Stimulated activated CD8-positive, alpha-beta memory T cell treated with anti-CD3 and anti-CD28 coated beads, Interleukin-7, amount 100 ng/mL, for 1 hour (primary cell): ENCODE measurements at regions not wholly inside any gene's neighbourhood (a gene's known extent, or its start where the extent isn't known, plus 50 kb on each side); places are given as distances from the start of the nearest gene placed in this dataset.

Source experiments
- DNase-seq, 2 donors: peaks; one replicate each; pipeline ENCODE4 v3.0.0-alpha.2; 2020; ENCODE audit warnings: low read depth in 2 of 2

DNA sequence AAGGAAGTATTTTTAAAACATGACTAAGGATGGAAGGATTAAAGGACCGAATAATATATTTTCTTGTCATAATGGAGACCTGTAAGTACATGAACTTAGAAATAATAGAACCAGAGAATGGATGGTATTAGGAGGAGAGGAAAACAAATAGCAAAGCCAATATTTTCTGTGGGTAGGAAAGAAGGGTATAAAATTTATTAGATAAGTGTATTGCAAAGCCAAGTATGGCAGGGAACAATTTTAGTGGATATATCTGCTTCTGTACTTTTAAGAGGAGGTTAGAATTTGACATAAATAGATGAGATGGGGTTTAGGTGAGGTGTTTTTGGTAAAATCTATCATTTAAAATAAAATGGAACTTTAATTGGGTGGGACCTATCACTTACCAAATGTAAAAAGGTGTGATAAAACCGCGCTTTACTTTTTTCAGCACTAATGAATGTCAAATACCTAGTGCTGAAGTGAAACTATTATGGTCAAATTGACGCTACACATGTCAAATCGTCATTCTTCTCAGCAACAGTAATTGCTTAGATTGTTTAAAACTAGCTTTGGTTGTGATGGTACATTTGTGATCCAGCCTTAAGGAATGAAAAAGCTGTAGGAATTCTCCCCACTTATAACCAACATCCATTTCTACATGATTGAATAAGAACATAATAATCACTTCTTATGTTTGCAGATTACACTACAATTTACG, 78.1 kb upstream of the ZEB2 start:
- no peak for DNase-seq

- DNase-seq: no peak
These were observed 77.5 kb upstream of the ZEB2 start for GRCh38 chr2:144597388-144597787.

GRCh38 chr2:144596073-144596871, 76.4 kb upstream of the ZEB2 start:
- no peak for DNase-seq

- DNase-seq: no peak
These were observed 75.8 kb upstream of the ZEB2 start for GRCh38 chr2:144595686-144596072.

DNA sequence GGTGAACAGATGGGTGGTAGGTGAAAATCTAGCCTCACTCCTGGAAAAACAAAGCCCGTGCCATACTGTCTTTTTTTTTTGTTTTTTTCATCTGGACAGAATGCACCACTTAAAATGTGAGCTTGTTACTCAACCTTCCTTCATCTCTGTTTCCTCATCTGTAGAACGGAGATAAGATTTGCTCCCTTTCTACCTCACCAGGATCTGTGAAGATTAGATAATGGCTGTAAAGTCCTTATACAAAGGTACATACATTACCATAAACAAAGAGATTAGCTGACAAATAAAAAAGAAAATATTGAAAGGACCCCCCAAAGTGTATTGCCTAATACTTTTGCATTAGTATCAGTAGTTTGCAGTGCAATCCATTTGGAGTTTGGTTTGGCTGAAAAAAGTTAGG, 75.4 kb upstream of the ZEB2 start:
- DNase-seq: no peak

DNA sequence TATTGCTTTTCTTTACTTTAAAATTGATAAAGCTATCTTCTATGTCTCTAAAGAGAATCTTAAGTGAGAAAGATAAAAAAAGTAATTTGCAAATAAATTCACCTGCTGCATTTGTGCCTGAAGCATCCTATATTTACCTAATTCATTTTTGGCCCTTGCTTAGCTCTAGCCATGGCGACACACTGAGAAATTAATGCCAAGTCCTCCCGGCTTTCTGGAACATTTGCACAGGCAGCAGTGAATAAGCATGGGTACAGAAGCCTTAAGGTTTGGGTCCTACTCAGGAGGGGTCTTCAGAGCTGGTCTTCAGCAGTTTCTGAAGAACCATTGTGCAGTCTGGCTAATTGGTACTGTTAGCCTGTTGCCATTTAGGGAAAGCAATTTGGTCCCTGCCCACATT, 73.9 kb upstream of the ZEB2 start:
- no peak for DNase-seq

DNA sequence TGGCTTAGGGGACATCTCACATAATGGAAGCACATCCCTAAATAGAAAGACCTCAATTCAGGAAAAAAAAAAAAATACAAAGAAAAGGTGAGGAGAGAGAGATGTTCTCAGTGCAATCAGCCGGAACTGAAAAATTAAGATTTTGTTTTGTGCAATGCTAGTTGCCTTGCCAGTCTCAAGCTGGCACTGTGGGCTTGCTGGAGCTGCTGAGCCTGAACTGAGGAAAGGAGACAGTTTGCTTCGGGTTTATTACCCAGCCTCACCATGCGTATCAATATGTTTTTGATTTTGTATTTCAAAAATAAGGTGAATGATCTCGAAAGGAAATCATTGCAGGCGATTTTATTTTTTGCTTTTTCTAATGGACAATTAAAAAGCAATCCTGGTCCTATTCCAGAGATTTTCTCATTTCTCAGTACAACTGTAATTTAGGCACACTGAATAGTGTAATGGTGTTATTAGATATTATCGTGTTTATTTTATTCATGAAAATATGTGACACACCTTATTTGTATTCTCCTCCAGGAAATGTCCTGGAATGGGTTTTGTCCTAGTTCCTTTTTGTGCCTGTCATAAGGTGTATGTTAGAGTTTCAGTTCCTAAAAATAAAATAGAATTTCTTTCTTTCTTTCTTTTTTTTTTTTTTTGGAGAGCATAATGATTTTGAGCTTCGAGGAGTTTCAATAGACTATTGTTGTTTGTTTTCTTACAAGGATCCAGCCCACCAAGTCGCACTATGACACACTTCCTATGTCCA, 72.8 kb upstream of the ZEB2 start:
- no peak for DNase-seq

DNA sequence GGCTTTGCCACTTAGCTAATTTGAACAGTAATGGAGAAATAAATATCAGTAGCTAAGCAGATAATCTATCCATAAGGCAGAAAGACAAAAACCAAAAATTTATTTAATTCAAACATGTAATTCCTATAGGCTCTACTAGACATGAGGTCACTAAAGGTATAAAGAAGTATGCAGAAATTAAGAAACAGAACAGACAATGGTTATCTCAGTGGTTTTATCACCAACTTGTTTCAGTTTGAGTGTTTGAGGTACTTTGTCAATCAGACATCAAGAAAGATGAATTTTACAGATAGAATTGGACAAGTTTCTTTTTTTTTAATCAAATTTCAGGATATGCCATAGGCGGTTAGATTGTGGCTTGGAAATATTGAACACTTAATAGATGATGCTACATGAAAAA, 67.4 kb upstream of the ZEB2 start:
- DNase-seq: no peak

GRCh38 chr2:144586476-144586875, 66.6 kb upstream of the ZEB2 start:
- no peak for DNase-seq

GRCh38 chr2:144583741-144584453, 64.0 kb upstream of the ZEB2 start:
- no peak for DNase-seq

- no peak for DNase-seq
These were observed 63.4 kb upstream of the ZEB2 start for GRCh38 chr2:144583381-144583729.

DNA sequence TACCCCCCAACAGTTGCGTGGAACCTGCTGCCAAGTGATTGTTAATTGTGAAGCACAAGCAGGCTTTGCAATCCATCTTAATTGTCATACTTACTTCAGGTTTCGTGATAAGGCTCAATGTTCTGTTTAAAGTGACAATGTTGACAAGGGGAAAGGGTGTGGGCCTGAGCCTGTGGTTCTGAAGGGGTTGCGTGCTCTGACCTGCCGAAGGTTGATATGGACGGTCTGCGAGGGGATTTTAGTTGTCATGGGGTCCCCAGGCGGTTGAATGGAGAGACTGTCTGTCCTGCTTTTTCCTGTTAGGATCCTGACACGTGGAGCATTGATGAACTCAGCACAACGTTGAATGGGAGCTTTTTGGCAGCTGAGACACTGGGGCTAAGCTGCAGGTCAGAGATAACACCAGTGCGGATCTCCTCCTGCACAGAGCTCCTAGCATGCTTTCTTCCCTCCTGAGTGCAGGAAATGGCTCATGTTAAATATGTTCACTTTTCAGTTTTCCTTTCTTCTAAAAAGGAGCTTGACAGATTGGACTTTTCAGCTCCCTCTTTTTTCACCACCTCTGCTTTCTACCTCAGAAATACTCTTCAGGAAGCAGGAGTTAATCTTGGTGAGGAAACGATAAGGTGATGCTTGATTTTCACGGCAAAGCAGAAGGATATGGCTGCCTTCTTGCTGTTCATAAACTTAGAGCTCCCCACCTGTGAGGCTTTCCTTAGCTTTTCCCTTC, 62.9 kb upstream of the ZEB2 start:
- DNase-seq: no peak

DNA sequence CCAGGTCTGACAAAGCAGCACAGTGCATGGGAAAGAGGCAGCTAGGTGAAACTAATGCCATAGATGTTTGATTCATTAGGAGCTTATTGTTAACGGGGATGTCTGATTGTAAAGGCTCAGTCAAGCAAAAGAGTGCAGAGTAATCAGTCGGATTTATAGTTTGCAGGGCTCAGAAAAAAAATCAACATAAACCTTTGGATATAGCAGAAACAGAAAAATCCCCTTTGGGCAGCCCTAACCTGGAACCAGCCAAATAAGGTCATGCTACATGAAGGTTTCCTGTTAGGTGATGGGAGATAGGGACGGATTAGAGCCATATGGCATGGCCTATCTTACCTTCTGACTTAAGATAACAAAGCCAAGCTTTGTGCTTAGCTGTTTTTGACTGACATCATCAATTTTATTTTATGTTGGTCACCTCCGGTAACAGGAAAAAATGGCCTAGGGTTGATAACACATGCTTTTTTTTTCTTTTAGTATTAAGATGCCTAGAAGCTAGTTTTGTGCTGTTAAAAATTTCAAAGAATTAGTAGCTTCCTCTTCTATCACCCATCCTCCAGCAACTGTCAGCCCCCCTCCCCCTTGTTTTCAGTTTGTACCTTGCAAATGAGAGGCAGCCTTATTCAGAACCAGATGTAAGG, 60.7 kb upstream of the ZEB2 start:
- DNase-seq: no peak

DNA sequence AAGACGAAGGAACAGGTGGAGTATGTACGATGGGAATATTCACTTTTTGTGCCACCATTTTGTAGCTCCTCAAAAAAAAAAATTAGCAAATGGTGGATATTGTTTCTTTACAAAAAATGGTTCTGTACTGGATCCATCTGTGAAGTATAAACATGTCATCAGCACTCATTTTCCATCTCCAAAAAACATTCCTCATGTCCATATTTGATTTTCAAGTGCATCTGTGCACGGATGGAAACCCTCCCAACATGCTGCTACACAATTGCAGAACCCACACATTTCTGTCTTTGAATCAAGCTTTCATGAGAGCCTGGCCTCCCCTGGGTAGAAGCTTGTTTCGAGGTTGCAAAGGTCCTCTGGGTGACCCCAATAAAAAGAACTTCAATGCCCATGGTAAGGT, 59.6 kb upstream of the ZEB2 start:
- no peak for DNase-seq

DNA sequence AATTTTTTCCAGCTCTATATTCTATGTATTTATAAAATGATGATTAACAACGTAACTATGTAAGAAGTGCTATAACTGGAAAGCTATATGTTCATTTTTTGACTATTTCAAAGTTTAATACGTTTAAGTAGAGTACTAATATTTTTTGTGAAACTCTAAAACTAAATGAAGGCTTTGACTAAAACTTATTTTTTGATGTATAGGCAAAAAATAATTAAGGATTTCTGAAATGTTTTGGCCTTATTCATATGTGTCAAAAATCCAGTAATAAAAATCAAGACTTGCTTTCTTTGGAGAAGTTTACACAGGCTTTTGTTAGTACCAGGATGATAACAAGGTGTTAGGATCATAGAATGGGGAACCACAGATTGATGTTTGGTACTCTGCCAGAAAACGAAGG, 58.2 kb upstream of the ZEB2 start:
- DNase-seq: no peak

DNA sequence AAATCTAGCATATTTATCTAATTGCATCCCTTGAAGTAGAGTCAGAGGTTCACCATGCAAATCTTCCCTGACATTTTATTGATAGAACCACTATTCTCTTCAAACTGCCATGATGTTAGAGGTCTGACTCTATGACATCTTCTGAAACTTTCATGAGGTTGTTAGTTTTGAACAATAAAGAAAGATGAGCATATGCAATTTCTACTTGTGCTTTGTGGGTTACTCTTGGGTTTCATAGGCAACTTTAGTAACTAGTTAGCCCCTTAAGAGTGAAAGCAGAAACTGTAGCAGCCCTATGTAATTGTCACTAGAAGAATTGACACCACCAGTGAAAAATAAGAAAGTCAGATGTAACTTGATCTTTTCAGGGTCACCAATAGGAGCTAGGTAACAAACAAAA, 53.1 kb upstream of the ZEB2 start:
- DNase-seq: no peak

DNA sequence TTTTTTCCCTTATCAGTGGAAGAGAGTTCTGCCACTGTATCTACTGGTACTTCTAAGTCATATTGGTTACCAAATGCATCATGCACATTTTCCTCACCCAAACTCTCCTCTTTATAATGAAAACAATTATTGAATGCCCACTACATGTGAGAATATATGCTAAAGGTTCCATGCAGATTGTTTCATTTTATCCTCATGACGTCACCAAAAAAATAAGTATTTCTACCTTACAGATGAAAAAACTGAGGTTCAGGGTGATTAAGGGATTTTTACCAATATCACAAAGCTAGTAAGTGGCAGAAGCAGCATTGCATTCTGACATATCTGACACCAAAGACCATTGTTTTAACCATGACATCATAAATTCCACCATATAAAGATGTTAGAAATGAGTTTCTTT, 51.9 kb upstream of the ZEB2 start:
- DNase-seq: no peak

DNA sequence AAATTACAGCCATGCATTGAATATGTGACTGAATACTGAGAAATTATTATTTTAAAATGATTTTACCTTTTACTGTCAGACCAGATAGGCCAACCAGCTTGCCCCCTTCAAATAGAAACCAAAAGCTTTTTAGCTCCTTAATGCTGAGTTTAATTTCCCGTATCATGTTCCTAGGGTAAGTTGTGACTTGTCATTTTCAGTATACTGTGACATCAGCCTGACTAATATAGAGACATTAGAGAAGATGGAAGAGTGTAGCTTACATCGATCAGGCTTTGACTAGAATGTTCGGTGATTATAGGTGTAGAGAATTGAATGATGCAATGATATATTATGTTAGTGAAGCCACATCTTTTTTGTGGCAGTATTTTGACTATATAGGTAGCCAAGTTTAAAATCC, 50.6 kb upstream of the ZEB2 start:
- no peak for DNase-seq
